KMS-11 (cell line): ENCODE measurements at regions not wholly inside any gene's neighbourhood (a gene's known extent, or its start where the extent isn't known, plus 50 kb on each side); places are given as distances from the start of the nearest gene placed in this dataset.

Experiments
- H2AFZ ChIP-seq: fragments of 200-600 bp; sonication (generic); 2 replicates; pipeline ENCODE4 v1.6.1; 2016; ENCODE audit warnings: antibody characterized with exemption, mixed run types, low read depth
- H3K27ac ChIP-seq: fragments of 200-600 bp; sonication (generic); 2 replicates; pipeline ENCODE4 v1.6.1; 2016; ENCODE audit warnings: mild to moderate bottlenecking, mixed run types
- H3K27me3 ChIP-seq: fragments of 200-600 bp; sonication (generic); 2 replicates; pipeline ENCODE4 v1.6.1; 2017; ENCODE audit warnings: mild to moderate bottlenecking, low read depth, mixed run types, moderate library complexity; ENCODE audit not compliant: insufficient read depth
- H3K36me3 ChIP-seq: fragments of 200-600 bp; sonication (generic); 2 replicates; pipeline ENCODE4 v1.6.1; 2017; ENCODE audit warnings: mild to moderate bottlenecking, mixed run types; ENCODE audit not compliant: insufficient read depth
- H3K4me1 ChIP-seq: fragments of 200-600 bp; sonication (generic); 2 replicates; pipeline ENCODE4 v1.6.1; 2016; ENCODE audit warnings: mild to moderate bottlenecking, low read depth, mixed run types; ENCODE audit not compliant: poor library complexity, severe bottlenecking
- H3K4me2 ChIP-seq: fragments of 200-600 bp; sonication (generic); 2 replicates; pipeline ENCODE4 v1.7.0; 2016; ENCODE audit warnings: mild to moderate bottlenecking, mixed run types
- H3K4me3 ChIP-seq: fragments of 200-600 bp; sonication (generic); IDR thresholded peaks from 2 replicates; pipeline ENCODE4 v1.6.1; 2017; ENCODE audit warnings: low read depth, low read length, mixed read lengths; ENCODE audit not compliant: insufficient read depth
- H3K79me2 ChIP-seq: fragments of 200-600 bp; sonication (generic); 2 replicates; pipeline ENCODE4 v1.6.1; 2016; ENCODE audit warnings: low read depth, mixed run types; ENCODE audit not compliant: insufficient read depth
- H3K9ac ChIP-seq: fragments of 200-600 bp; sonication (generic); 2 replicates; pipeline ENCODE4 v1.6.1; 2016; ENCODE audit warnings: mild to moderate bottlenecking, mixed run types
- H4K20me1 ChIP-seq: fragments of 200-600 bp; sonication (generic); 2 replicates; pipeline ENCODE4 v1.6.1; 2016; ENCODE audit warnings: mild to moderate bottlenecking, mixed run types; ENCODE audit not compliant: insufficient read depth
- CTCF ChIP-seq: fragments of 200-600 bp; sonication (generic); conservative IDR thresholded peaks from 2 replicates; pipeline ENCODE4 v1.6.1; 2017; ENCODE audit warnings: low read depth, mild to moderate bottlenecking, antibody characterized with exemption, low read length, moderate library complexity, mixed read lengths

GRCh38 chr2:220687231-220687843, 884.8 kb downstream of the EPHA4 start:
- Histone ChIP-seq H3K79me2 (no peaks in the 10 kb centered on the region), H4K20me1 (no peaks in the 10 kb centered on the region), H3K9ac (no peak overlapping the region), H3K4me2 (no peak overlapping the region), H3K4me3 (no peak overlapping the region), H3K27ac (no peak overlapping the region), H3K27me3 (no peaks in the 10 kb centered on the region), H3K4me1 (no peaks in the 10 kb centered on the region), H2AFZ (no peak overlapping the region), H3K36me3 (no peaks in the 10 kb centered on the region)
- TF ChIP-seq CTCF, result peak; percentile 76

GRCh38 chr2:220695397-220696279, 876.5 kb downstream of the EPHA4 start:
- H3K4me2 ChIP-seq, result no peak overlapping the region
- H2AFZ ChIP-seq, result no peak overlapping the region
- no peak overlapping the region for H3K4me3 ChIP-seq
- H3K27ac ChIP-seq, result no peak overlapping the region
- no peak overlapping the region for H3K9ac ChIP-seq
- TF ChIP-seq CTCF, result no peak
- H3K4me1 ChIP-seq, result no peaks in the 10 kb centered on the region
- no peaks in the 10 kb centered on the region for H3K27me3 ChIP-seq
- no peaks in the 10 kb centered on the region for H4K20me1 ChIP-seq
- H3K36me3 ChIP-seq, result no peaks in the 10 kb centered on the region
- H3K79me2 ChIP-seq, result no peaks in the 10 kb centered on the region

GRCh38 chr2:220696280-220696669, 875.8 kb downstream of the EPHA4 start:
- Histone ChIP-seq H3K4me3 (no peak overlapping the region), H3K27ac (no peak overlapping the region), H2AFZ (no peak overlapping the region), H4K20me1 (no peaks in the 10 kb centered on the region), H3K79me2 (no peaks in the 10 kb centered on the region), H3K36me3 (no peaks in the 10 kb centered on the region), H3K4me1 (no peaks in the 10 kb centered on the region), H3K4me2 (no peak overlapping the region), H3K9ac (no peak overlapping the region), H3K27me3 (no peaks in the 10 kb centered on the region)
- no peak for TF ChIP-seq CTCF

GRCh38 chr2:220697011-220697410, 875.1 kb downstream of the EPHA4 start:
- Histone ChIP-seq H4K20me1 (no peaks in the 10 kb centered on the region), H3K4me3 (no peak overlapping the region), H3K9ac (no peak overlapping the region), H3K4me1 (no peaks in the 10 kb centered on the region), H3K36me3 (no peaks in the 10 kb centered on the region), H3K4me2 (no peak overlapping the region), H3K27me3 (no peaks in the 10 kb centered on the region), H3K79me2 (no peaks in the 10 kb centered on the region), H2AFZ (no peak overlapping the region), H3K27ac (no peak overlapping the region)
- no peak for TF ChIP-seq CTCF
